H9 (cell line): ENCODE measurements at regions not wholly inside any gene's neighbourhood (a gene's known extent, or its start where the extent isn't known, plus 50 kb on each side); places are given as distances from the start of the nearest gene placed in this dataset.

Experiments
- DNase-seq: peaks from one replicate; pipeline ENCODE4 v3.0.0-alpha.2; 2017
- H2AFZ ChIP-seq: one replicate; pipeline ENCODE4 v1.6.1; 2013; ENCODE audit warnings: mild to moderate bottlenecking, low read length, control low read depth, moderate library complexity
- H2AK5ac ChIP-seq: 2 replicates; pipeline ENCODE4 v1.6.1; 2013; ENCODE audit warnings: low read length, control low read depth, mixed read lengths; ENCODE audit not compliant: insufficient read length
- H2BK120ac ChIP-seq: one replicate; pipeline ENCODE4 v1.6.1; 2013; ENCODE audit warnings: low read depth, mild to moderate bottlenecking, low read length, control low read depth, inconsistent platforms; ENCODE audit not compliant: poor library complexity, severe bottlenecking
- H2BK12ac ChIP-seq: 2 replicates; pipeline ENCODE4 v1.6.1; 2013; ENCODE audit warnings: low read length, control low read depth, mixed read lengths, low read depth; ENCODE audit not compliant: insufficient read length
- H2BK15ac ChIP-seq: 2 replicates; pipeline ENCODE4 v1.6.1; 2013; ENCODE audit warnings: low read depth, low read length, control low read depth
- H2BK20ac ChIP-seq: one replicate; pipeline ENCODE4 v1.6.1; 2013; ENCODE audit warnings: low read depth, mild to moderate bottlenecking, low read length, control low read depth, inconsistent platforms; ENCODE audit not compliant: poor library complexity, severe bottlenecking
- H2BK5ac ChIP-seq: 2 replicates; pipeline ENCODE4 v1.6.1; 2013; ENCODE audit warnings: low read length, control low read depth, mixed read lengths; ENCODE audit not compliant: insufficient read length
- H3K14ac ChIP-seq: 2 replicates; pipeline ENCODE4 v1.6.1; 2013; ENCODE audit warnings: low read length, control low read depth; ENCODE audit not compliant: insufficient read depth
- H3K18ac ChIP-seq: 2 replicates; pipeline ENCODE4 v1.6.1; 2013; ENCODE audit warnings: low read depth, mild to moderate bottlenecking, mixed read lengths, low read length, control low read depth; ENCODE audit not compliant: insufficient read length
- H3K23ac ChIP-seq: 2 replicates; pipeline ENCODE4 v1.6.1; 2013; ENCODE audit warnings: low read length, control low read depth, mixed read lengths, low read depth; ENCODE audit not compliant: insufficient read length
- H3K23me2 ChIP-seq: 2 replicates; pipeline ENCODE4 v1.6.1; 2013; ENCODE audit warnings: low read depth, mild to moderate bottlenecking, mixed read lengths, low read length, control low read depth; ENCODE audit not compliant: insufficient read length, poor library complexity, severe bottlenecking
- H3K27ac ChIP-seq: 2 replicates; pipeline ENCODE4 v1.5.1; 2013; ENCODE audit warnings: low read length, control low read depth, mixed read lengths, low read depth; ENCODE audit not compliant: insufficient read length
- H3K27me3 ChIP-seq: 2 replicates; pipeline ENCODE4 v1.6.1; 2013; ENCODE audit warnings: low read length, control low read depth, inconsistent platforms; ENCODE audit not compliant: insufficient read depth
- H3K4ac ChIP-seq: 2 replicates; pipeline ENCODE4 v1.6.1; 2013; ENCODE audit warnings: low read depth, mild to moderate bottlenecking, control low read depth, inconsistent platforms, low read length, moderate library complexity
- H3K4me1 ChIP-seq: 2 replicates; pipeline ENCODE4 v1.6.1; 2013; ENCODE audit warnings: low read length, control low read depth, inconsistent platforms; ENCODE audit not compliant: insufficient read depth
- H3K4me2 ChIP-seq: 2 replicates; pipeline ENCODE4 v1.6.1; 2013; ENCODE audit warnings: low read length, control low read depth, mixed read lengths; ENCODE audit not compliant: insufficient read length, insufficient read depth
- H3K56ac ChIP-seq: 2 replicates; pipeline ENCODE4 v1.6.1; 2013; ENCODE audit warnings: low read depth, mild to moderate bottlenecking, mixed read lengths, low read length, control low read depth; ENCODE audit not compliant: insufficient read length
- H3K79me1 ChIP-seq: 2 replicates; pipeline ENCODE4 v1.6.1; 2013; ENCODE audit warnings: low read depth, mild to moderate bottlenecking, moderate library complexity, low read length, control low read depth, inconsistent platforms; ENCODE audit not compliant: insufficient read depth, poor library complexity, severe bottlenecking
- H3K79me2 ChIP-seq: 2 replicates; pipeline ENCODE4 v1.6.1; 2013; ENCODE audit warnings: low read length, control low read depth, inconsistent platforms; ENCODE audit not compliant: insufficient read depth
- H3K9ac ChIP-seq: 2 replicates; pipeline ENCODE4 v1.6.1; 2013; ENCODE audit warnings: low read length, control low read depth, mixed read lengths; ENCODE audit not compliant: insufficient read length; ENCODE audit errors: extremely low read depth
- H3K9me3 ChIP-seq: one replicate; pipeline ENCODE4 v1.6.1; 2013; ENCODE audit warnings: low read depth, low read length, inconsistent platforms; ENCODE audit not compliant: control insufficient read depth
- H3T11ph ChIP-seq: one replicate; pipeline ENCODE4 v1.6.1; 2013; ENCODE audit warnings: mild to moderate bottlenecking, low read length, control low read depth, inconsistent platforms
- H4K20me1 ChIP-seq: one replicate; pipeline ENCODE4 v1.6.1; 2013; ENCODE audit not compliant: control insufficient read depth, insufficient read length, insufficient read depth
- H4K5ac ChIP-seq: 2 replicates; pipeline ENCODE4 v1.6.1; 2013; ENCODE audit warnings: low read depth, mild to moderate bottlenecking, mixed read lengths, low read length, control low read depth; ENCODE audit not compliant: insufficient read length
- H4K8ac ChIP-seq: replicated peaks from 2 replicates; pipeline ENCODE4 v1.6.1; 2013; ENCODE audit warnings: low read length, control low read depth, mixed read lengths, low read depth; ENCODE audit not compliant: insufficient read length
- H4K91ac ChIP-seq: 2 replicates; pipeline ENCODE4 v1.6.1; 2013; ENCODE audit warnings: low read depth, mild to moderate bottlenecking, moderate library complexity, mixed read lengths, low read length, control low read depth; ENCODE audit not compliant: insufficient read length
- H3K27ac Mint-ChIP-seq, 3 experiments: 2 replicates in 2 of 3; 3 replicates in 1 of 3; pipeline ENCODE4 v1.8.0; 2020 to 2021; ENCODE audit warnings: mixed read lengths in 3 of 3, mild to moderate bottlenecking in 1 of 3, moderate library complexity in 1 of 3
- H3K27me3 Mint-ChIP-seq: 2 replicates; pipeline ENCODE4 v1.8.0; 2021; ENCODE audit warnings: low read depth, mild to moderate bottlenecking, moderate library complexity, mixed read lengths
- H3K36me3 Mint-ChIP-seq, 3 experiments: 2 replicates in 2 of 3; 3 replicates in 1 of 3; pipeline ENCODE4 v1.8.0; 2020 to 2021; ENCODE audit warnings: low read depth in 3 of 3, mixed read lengths in 3 of 3; ENCODE audit not compliant: insufficient read depth in 1 of 3
- H3K4me1 Mint-ChIP-seq, 2 experiments: 2 replicates each; pipeline ENCODE4 v1.8.0; 2020; ENCODE audit warnings: mixed read lengths in 2 of 2
- H3K4me3 Mint-ChIP-seq, 2 experiments: 2 replicates in 1 of 2; 3 replicates in 1 of 2; pipeline ENCODE4 v1.8.0; 2020 to 2021; ENCODE audit warnings: mild to moderate bottlenecking in 2 of 2, mixed read lengths in 2 of 2, moderate library complexity in 1 of 2
- H3K9me3 Mint-ChIP-seq, 2 experiments: 2 replicates in 1 of 2; 3 replicates in 1 of 2; pipeline ENCODE4 v1.8.0; 2020; ENCODE audit warnings: mild to moderate bottlenecking in 2 of 2, mixed read lengths in 2 of 2, moderate library complexity in 1 of 2
- WGBS: extraction: QIAGEN DNeasy Blood & Tissue Kit; methylation state at CpG from one replicate; pipeline ENCODE4 v1.1.7; 2013; ENCODE audit warnings: missing lambda C conversion rate, low lambda C conversion rate, mixed read lengths; ENCODE audit not compliant: insufficient read length; ENCODE audit errors: extremely low coverage; 5-methylcytosine and 5-hydroxymethylcytosine counted together
- TF ChIP-seq, protein P1 (sequence below): fragments of 200-600 bp; sonication (generic); conservative IDR thresholded peaks from 3 replicates; pipeline ENCODE4 v1.8.0; 2021; ENCODE audit warnings: antibody characterized with exemption, mild to moderate bottlenecking

DNA sequence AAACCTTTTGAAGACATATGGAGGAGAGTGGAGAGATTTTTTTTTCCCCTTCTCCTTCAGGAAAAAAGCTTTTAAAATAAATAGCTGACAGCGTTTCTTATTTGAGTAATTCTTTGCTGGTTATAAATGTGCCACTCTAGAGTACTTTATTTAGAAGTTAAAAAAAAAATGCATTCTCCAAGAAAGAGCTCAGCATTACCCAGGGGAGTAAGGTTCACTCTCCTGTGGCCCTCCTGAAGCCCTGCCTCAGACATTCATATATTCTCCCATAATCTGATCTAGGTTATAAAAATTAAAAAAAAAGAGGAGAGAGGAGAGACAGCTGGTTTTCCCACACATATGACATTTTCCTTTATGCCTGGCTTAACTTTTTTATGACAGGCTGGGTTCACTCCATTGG is 545.2 kb upstream of the CADM1 start:
- no peak overlapping the region for H4K91ac ChIP-seq
- no peak overlapping the region for H3K14ac ChIP-seq
- no peak overlapping the region for H4K5ac ChIP-seq
- H3K18ac ChIP-seq: no peak overlapping the region
- no peaks in the 10 kb centered on the region for H3K36me3 Mint-ChIP-seq
- no peaks in the 10 kb centered on the region for H3K27me3 ChIP-seq
- peaks cover 57% of the 10 kb centered on the region for H3K27me3 Mint-ChIP-seq
- no peaks in the 10 kb centered on the region for H3K23me2 ChIP-seq
- H3K9me3 ChIP-seq: no peaks in the 10 kb centered on the region
- no CpG with 5 or more reads among the region's 1 CpG for WGBS
- H3K4ac ChIP-seq: no peak overlapping the region
- TF ChIP-seq, protein P1, sequence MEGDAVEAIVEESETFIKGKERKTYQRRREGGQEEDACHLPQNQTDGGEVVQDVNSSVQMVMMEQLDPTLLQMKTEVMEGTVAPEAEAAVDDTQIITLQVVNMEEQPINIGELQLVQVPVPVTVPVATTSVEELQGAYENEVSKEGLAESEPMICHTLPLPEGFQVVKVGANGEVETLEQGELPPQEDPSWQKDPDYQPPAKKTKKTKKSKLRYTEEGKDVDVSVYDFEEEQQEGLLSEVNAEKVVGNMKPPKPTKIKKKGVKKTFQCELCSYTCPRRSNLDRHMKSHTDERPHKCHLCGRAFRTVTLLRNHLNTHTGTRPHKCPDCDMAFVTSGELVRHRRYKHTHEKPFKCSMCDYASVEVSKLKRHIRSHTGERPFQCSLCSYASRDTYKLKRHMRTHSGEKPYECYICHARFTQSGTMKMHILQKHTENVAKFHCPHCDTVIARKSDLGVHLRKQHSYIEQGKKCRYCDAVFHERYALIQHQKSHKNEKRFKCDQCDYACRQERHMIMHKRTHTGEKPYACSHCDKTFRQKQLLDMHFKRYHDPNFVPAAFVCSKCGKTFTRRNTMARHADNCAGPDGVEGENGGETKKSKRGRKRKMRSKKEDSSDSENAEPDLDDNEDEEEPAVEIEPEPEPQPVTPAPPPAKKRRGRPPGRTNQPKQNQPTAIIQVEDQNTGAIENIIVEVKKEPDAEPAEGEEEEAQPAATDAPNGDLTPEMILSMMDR: no peak
- no peak overlapping the region for H3K27ac ChIP-seq
- H3K79me2 ChIP-seq: no peaks in the 10 kb centered on the region
- H3T11ph ChIP-seq: no peak overlapping the region
- H3K23ac ChIP-seq: no peak overlapping the region
- H3K9me3 Mint-ChIP-seq: no peaks in the 10 kb centered on the region; a peak in 1 of 5 replicates
- H3K4me2 ChIP-seq: no peak overlapping the region
- no peak overlapping the region for H2BK120ac ChIP-seq
- no peak overlapping the region for H2BK20ac ChIP-seq
- no peak overlapping the region for H3K9ac ChIP-seq
- no peak for DNase-seq
- no peak overlapping the region for H2BK15ac ChIP-seq
- H3K4me1 ChIP-seq: peaks cover 13% of the 10 kb centered on the region
- H2BK5ac ChIP-seq: no peak overlapping the region
- H4K8ac ChIP-seq: no peak overlapping the region
- H3K79me1 ChIP-seq: no peaks in the 10 kb centered on the region
- H3K4me1 Mint-ChIP-seq: peaks cover 32% of the 10 kb centered on the region in 2 experiments
- H2AK5ac ChIP-seq: no peak overlapping the region
- no peak overlapping the region for H3K56ac ChIP-seq
- no peak overlapping the region for H3K27ac Mint-ChIP-seq
- no peaks in the 10 kb centered on the region for H4K20me1 ChIP-seq
- no peak overlapping the region for H3K4me3 Mint-ChIP-seq
- H2BK12ac ChIP-seq: no peak overlapping the region
- H2AFZ ChIP-seq: no peak overlapping the region
